HEK293 (cell line): ENCODE measurements at regions not wholly inside any gene's neighbourhood (a gene's known extent, or its start where the extent isn't known, plus 50 kb on each side); places are given as distances from the start of the nearest gene placed in this dataset.

Source experiments
- TCF7L2 ChIP-seq: IDR thresholded peaks from 2 replicates; pipeline ENCODE4 v1.6.1; 2011; ENCODE audit warnings: low read depth, mild to moderate bottlenecking, inconsistent platforms, low read length, moderate library complexity, borderline replicate concordance
- WT1 ChIP-seq: fragments of 450-650 bp; formaldehyde crosslinking; IDR thresholded peaks from 2 replicates; pipeline ENCODE4 v1.5.1; 2016; ENCODE audit warnings: missing biosample characterization, missing genetic modification characterization
- ZBTB1 ChIP-seq: fragments of 450-650 bp; formaldehyde crosslinking; IDR thresholded peaks from 2 replicates; pipeline ENCODE4 v1.5.1; 2016; ENCODE audit warnings: missing biosample characterization, missing genetic modification characterization
- ZBTB7A ChIP-seq: fragments of 450-650 bp; formaldehyde crosslinking; IDR thresholded peaks from 2 replicates; pipeline ENCODE4 v1.5.1; 2016; ENCODE audit warnings: low read depth, missing biosample characterization, missing genetic modification characterization
- ZNF24 ChIP-seq: fragments of 450-650 bp; formaldehyde crosslinking; IDR thresholded peaks from 2 replicates; pipeline ENCODE4 v1.5.1; 2016; ENCODE audit warnings: missing biosample characterization, missing genetic modification characterization
- ZNF560 ChIP-seq: fragments of 450-650 bp; formaldehyde crosslinking; IDR thresholded peaks from 2 replicates; pipeline ENCODE4 v1.5.1; 2017; ENCODE audit warnings: missing biosample characterization, missing genetic modification characterization, borderline replicate concordance
- ZNF624 ChIP-seq: fragments of 450-650 bp; formaldehyde crosslinking; IDR thresholded peaks from 2 replicates; pipeline ENCODE4 v1.5.1; 2017; ENCODE audit warnings: missing biosample characterization, missing genetic modification characterization
- ZNF670 ChIP-seq: fragments of 450-650 bp; formaldehyde crosslinking; IDR thresholded peaks from 2 replicates; pipeline ENCODE4 v1.5.1; 2016; ENCODE audit warnings: missing biosample characterization, missing genetic modification characterization, low read depth
- TF ChIP-seq, protein P1 (sequence below): fragments of 450-650 bp; formaldehyde crosslinking; IDR thresholded peaks from 2 replicates; pipeline ENCODE4 v1.5.1; 2016; ENCODE audit warnings: missing biosample characterization, missing genetic modification characterization

- TF ChIP-seq ZNF624, result no peak
- TF ChIP-seq, protein P1, sequence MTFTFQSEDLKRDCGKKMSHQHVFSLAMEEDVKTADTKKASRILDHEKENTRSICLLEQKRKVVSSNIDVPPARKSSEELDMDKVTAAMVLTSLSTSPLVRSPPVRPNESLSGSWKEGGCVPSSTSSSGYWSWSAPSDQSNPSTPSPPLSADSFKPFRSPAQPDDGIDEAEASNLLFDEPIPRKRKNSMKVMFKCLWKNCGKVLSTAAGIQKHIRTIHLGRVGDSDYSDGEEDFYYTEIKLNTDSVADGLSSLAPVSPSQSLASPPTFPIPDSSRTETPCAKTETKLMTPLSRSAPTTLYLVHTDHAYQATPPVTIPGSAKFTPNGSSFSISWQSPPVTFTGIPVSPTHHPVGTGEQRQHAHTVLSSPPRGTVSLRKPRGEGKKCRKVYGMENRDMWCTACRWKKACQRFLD, result no peak
- no peak for TF ChIP-seq ZNF24
- TF ChIP-seq WT1, result no peak
- TF ChIP-seq ZBTB7A (tag by site-specific recombination), result no peak
- no peak for TF ChIP-seq ZNF670 (tag by site-specific recombination)
- no peak for TF ChIP-seq ZBTB1
- no peak for TF ChIP-seq TCF7L2
- no peak for TF ChIP-seq ZNF560 (tag by site-specific recombination)
Measured at GRCh38 chr12:71018682-71019081, 98.1 kb upstream of the PTPRR start.
